ENCODE measurements at regions not wholly inside any gene's neighbourhood (a gene's known extent, or its start where the extent isn't known, plus 50 kb on each side); places are given as distances from the start of the nearest gene placed in this dataset.
A peak's percentile ranks its signal among the peaks of the same experiment; 100 is the strongest.

GRCh38 chr12:27151479-27151878 lies 69.1 kb upstream of the C12orf71 start:
- Histone ChIP-seq H3K4me1 (ENCODE audit: control insufficient read depth, insufficient read depth, low read length) (peaks cover 17% of the 10 kb centered on the region), H2AFZ (ENCODE audit: control insufficient read depth, low read depth, low read length) (peak overlapping the region; percentile 42), H3K9me3 (replicated peaks; ENCODE audit: control insufficient read depth, insufficient read depth, low read length) (no peaks in the 10 kb centered on the region), H3K36me3 (ENCODE audit: control insufficient read depth in 2 of 2, insufficient read depth in 2 of 2, low read length in 1 of 2) (no peaks in the 10 kb centered on the region), H3K79me2 (ENCODE audit: control insufficient read depth, insufficient read depth, low read length) (no peaks in the 10 kb centered on the region), H3K27ac (ENCODE audit: control insufficient read depth, insufficient read depth) (no peak overlapping the region), H4K20me1 (ENCODE audit: control insufficient read depth, insufficient read depth) (no peaks in the 10 kb centered on the region), H3K4me2 (ENCODE audit: control insufficient read depth, insufficient read depth) (no peak overlapping the region), H3K4me3 (no peak overlapping the region), H3K27me3 (replicated peaks in 1 of 2; ENCODE audit: control insufficient read depth in 2 of 2, insufficient read depth in 2 of 2, low read length in 1 of 2) (no peaks in the 10 kb centered on the region), H3K9ac (ENCODE audit: control insufficient read depth, insufficient read depth, low read length) (no peak overlapping the region)
- DNase-seq (ENCODE audit: low read depth, low spot score), result no peak
- ChIA-PET RAD21 (ENCODE audit: unreplicated experiment) (interaction anchor here (0.9 to 1.4 kb wide), 4 partner anchors 10 to 88 kb away, joined by 3 to 5 read pairs (median 3); no protein-coding TSS in a partner anchor), SMC1A (ENCODE audit: uncharacterized antibody, unreplicated experiment) (interaction anchor here (0.7 to 9.9 kb wide), 10 partner anchors 9 to 155 kb away, joined by 3 to 123 read pairs (median 4); no protein-coding TSS in a partner anchor), CTCF (interaction anchor here (0.6 to 1.4 kb wide), 6 partner anchors 9 to 155 kb away, joined by 3 to 4 read pairs (median 3); no protein-coding TSS in a partner anchor), POLR2A (interaction anchor here (1.0 to 1.3 kb wide), 3 partner anchors 9 to 92 kb away, joined by 3 to 4 read pairs (median 3); no protein-coding TSS in a partner anchor)
- 96% methylated on average over 3 of the region's 3 CpGs for WGBS (ENCODE audit: insufficient coverage, insufficient replicate concordance, low lambda C conversion rate, missing lambda C conversion rate)
- FAIRE-seq, result no peak
- in situ Hi-C loops (cut with MboI) (no loop called here), intact Hi-C loops (cut with micrococcal nuclease; ENCODE audit: unreplicated experiment) (no loop called here)
- TF ChIP-seq LARP7 (IDR thresholded peaks at IDR 0.05) (no peak), ZNF217 (IDR thresholded peaks at IDR 0.05) (no peak), CTCF (IDR thresholded peaks at IDR 0.05 in 2 of 3, conservative IDR thresholded peaks at IDR 0.05 in 1 of 3; ENCODE audit: control insufficient read depth in 2 of 3, extremely low read depth in 1 of 3, insufficient read depth in 1 of 3, low read depth in 3 of 3, low read length in 3 of 3) (no peak), MTA3 (IDR thresholded peaks at IDR 0.05; ENCODE audit: borderline replicate concordance, low read length) (no peak), SP1 (IDR thresholded peaks at IDR 0.05; ENCODE audit: low read depth, low read length) (no peak), PBX3 (IDR thresholded peaks at IDR 0.05; ENCODE audit: insufficient replicate concordance, low read depth, low read length) (no peak), PAX5 (IDR thresholded peaks at IDR 0.05; ENCODE audit: borderline replicate concordance, low read depth, low read length) (no peak), SUZ12 (IDR thresholded peaks at IDR 0.05; ENCODE audit: unreplicated experiment) (no peak)
- no peak for ATAC-seq
- no TSS peak for BruUV-seq (replicated peaks)

Data from GM12878 (cell line).